ENCODE measurements at regions not wholly inside any gene's neighbourhood (a gene's known extent, or its start where the extent isn't known, plus 50 kb on each side); places are given as distances from the start of the nearest gene placed in this dataset.

GRCh38 chr3:187955587-187955952 is 198.4 kb upstream of the LPP start:
- TF ChIP-seq CTCF (conservative IDR thresholded peaks at IDR 0.05; ENCODE audit: low read depth, low read length): no peak
- no peak overlapping the region for H3K4me3 ChIP-seq (ENCODE audit: low read depth, low read length)
- DNase-seq (ENCODE audit: low read depth): no peak

- TF ChIP-seq CTCF (conservative IDR thresholded peaks at IDR 0.05; ENCODE audit: low read depth, low read length): no peak
- no peak for DNase-seq (ENCODE audit: low read depth)
- H3K4me3 ChIP-seq (ENCODE audit: low read depth, low read length): no peak overlapping the region
These were observed 196.8 kb upstream of the LPP start for GRCh38 chr3:187957165-187957581.

- no peak for DNase-seq (ENCODE audit: low read depth)
- H3K4me3 ChIP-seq (ENCODE audit: low read depth, low read length): no peak overlapping the region
- no peak for TF ChIP-seq CTCF (conservative IDR thresholded peaks at IDR 0.05; ENCODE audit: low read depth, low read length)
These were observed 196.4 kb upstream of the LPP start for GRCh38 chr3:187957582-187957981.

DNA sequence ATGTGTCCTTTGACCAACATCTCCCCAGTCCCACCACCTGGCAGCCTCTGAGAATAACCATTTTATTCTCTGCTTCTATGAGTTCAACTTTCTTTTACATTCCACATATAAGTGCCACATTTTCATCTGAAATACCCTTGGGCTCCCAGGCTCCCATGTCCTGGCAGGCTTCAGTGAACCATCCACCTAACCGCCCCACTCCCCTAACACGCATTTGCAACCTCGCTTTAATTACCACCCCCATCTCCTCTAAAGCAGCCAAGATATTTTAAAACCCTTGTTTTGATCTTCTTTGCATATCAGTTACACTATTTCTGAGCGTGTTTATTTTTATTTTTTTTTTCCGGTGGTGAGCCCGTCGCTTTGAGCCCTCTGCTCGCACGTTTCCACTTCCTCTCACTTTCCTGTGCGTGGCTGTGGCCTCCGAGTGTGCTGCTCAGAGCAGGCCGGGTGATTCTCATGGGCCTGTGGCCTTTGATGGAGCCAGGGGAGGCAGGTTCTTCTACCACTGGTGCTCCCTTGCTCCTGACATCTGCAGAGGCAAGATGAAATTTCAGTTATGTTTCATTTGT is 195.4 kb upstream of the LPP start:
- TF ChIP-seq CTCF (conservative IDR thresholded peaks at IDR 0.05; ENCODE audit: low read depth, low read length): no peak
- no peak overlapping the region for H3K4me3 ChIP-seq (ENCODE audit: low read depth, low read length)
- no peak for DNase-seq (ENCODE audit: low read depth)

GRCh38 chr3:187960820-187961219 is 193.1 kb upstream of the LPP start:
- DNase-seq (ENCODE audit: low read depth): no peak

GRCh38 chr3:187961366-187961765 is 192.6 kb upstream of the LPP start:
- no peak overlapping the region for H3K4me3 ChIP-seq (ENCODE audit: low read depth, low read length)
- no peak for TF ChIP-seq CTCF (conservative IDR thresholded peaks at IDR 0.05; ENCODE audit: low read depth, low read length)
- DNase-seq (ENCODE audit: low read depth): no peak

More at GRCh38 chr3:187960820-187961219, 193.1 kb upstream of the LPP start:
- TF ChIP-seq CTCF (conservative IDR thresholded peaks at IDR 0.05; ENCODE audit: low read depth, low read length): no peak
- H3K4me3 ChIP-seq (ENCODE audit: low read depth, low read length): no peak overlapping the region

- TF ChIP-seq CTCF (conservative IDR thresholded peaks at IDR 0.05; ENCODE audit: low read depth, low read length): no peak
- no peak for DNase-seq (ENCODE audit: low read depth)
- no peak overlapping the region for H3K4me3 ChIP-seq (ENCODE audit: low read depth, low read length)
These were observed 190.8 kb upstream of the LPP start for GRCh38 chr3:187963003-187963676.
